ENCODE measurements at regions not wholly inside any gene's neighbourhood (a gene's known extent, or its start where the extent isn't known, plus 50 kb on each side); places are given as distances from the start of the nearest gene placed in this dataset.

GRCh38 chr3:144351011-144351410 lies 379.4 kb downstream of the DIPK2A start:
- no peaks in the 10 kb centered on the region for H3K4me1 ChIP-seq
- no peak overlapping the region for H3K27ac ChIP-seq
- intact Hi-C loops (cut with DNase I; ENCODE audit: low total_unique reads), result no loop called here
- TF ChIP-seq CTCF (IDR thresholded peaks at IDR 0.05) (no peak), POLR2A (IDR thresholded peaks at IDR 0.05) (no peak), POLR2AphosphoS5 (IDR thresholded peaks at IDR 0.05) (no peak)
- H3K27me3 ChIP-seq, result no peaks in the 10 kb centered on the region
- H3K36me3 ChIP-seq, result no peaks in the 10 kb centered on the region
- DNase-seq (ENCODE audit: low spot score in 2 of 2), result no peak
- no peak overlapping the region for H3K4me3 ChIP-seq
- H3K9me3 ChIP-seq, result no peaks in the 10 kb centered on the region

DNA sequence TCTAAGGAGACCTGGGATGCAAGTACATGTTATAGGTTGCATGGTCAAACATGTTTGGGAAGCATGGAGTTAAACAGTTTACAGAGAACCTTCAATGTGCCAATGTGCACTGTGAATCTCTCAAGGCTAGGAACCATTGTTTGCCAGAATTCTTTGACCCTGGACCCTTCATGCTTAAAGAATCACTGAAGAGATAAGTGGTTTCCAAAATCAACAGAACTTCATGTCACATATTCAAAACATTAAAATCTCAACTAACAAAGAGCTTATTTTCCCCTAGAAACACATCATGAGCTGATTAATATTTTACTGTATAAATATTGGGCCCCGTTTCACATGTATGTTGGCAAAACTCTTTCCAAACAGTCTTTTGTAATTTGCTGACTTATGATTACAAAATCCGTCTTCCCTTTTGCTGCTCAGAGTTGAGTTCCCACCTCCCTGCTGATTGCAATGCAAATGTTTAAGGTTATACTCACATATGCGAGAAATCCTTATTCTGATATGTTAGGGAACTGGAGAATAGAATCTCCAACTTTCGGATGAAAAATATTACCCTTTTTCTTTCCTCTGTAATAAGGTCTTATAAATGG lies 380.2 kb downstream of the DIPK2A start:
- TF ChIP-seq POLR2AphosphoS5 (IDR thresholded peaks at IDR 0.05) (no peak), POLR2A (IDR thresholded peaks at IDR 0.05) (no peak), CTCF (IDR thresholded peaks at IDR 0.05) (no peak)
- no peak overlapping the region for H3K4me3 ChIP-seq
- H3K36me3 ChIP-seq, result no peaks in the 10 kb centered on the region
- no peaks in the 10 kb centered on the region for H3K27me3 ChIP-seq
- H3K9me3 ChIP-seq, result no peaks in the 10 kb centered on the region
- intact Hi-C loops (cut with DNase I; ENCODE audit: low total_unique reads), result no loop called here
- DNase-seq (ENCODE audit: low spot score in 2 of 2), result no peak
- no peak overlapping the region for H3K27ac ChIP-seq
- no peaks in the 10 kb centered on the region for H3K4me1 ChIP-seq

- Histone ChIP-seq H3K9me3 (no peaks in the 10 kb centered on the region), H3K27me3 (no peaks in the 10 kb centered on the region), H3K4me3 (no peak overlapping the region), H3K36me3 (no peaks in the 10 kb centered on the region), H3K27ac (no peak overlapping the region), H3K4me1 (no peaks in the 10 kb centered on the region)
- intact Hi-C loops (cut with DNase I; ENCODE audit: low total_unique reads), result no loop called here
- TF ChIP-seq CTCF (IDR thresholded peaks at IDR 0.05) (no peak), POLR2AphosphoS5 (IDR thresholded peaks at IDR 0.05) (no peak), POLR2A (IDR thresholded peaks at IDR 0.05) (no peak)
- DNase-seq (ENCODE audit: low spot score in 2 of 2), result no peak
Observed at GRCh38 chr3:144358191-144358590, 386.6 kb downstream of the DIPK2A start.

DNA sequence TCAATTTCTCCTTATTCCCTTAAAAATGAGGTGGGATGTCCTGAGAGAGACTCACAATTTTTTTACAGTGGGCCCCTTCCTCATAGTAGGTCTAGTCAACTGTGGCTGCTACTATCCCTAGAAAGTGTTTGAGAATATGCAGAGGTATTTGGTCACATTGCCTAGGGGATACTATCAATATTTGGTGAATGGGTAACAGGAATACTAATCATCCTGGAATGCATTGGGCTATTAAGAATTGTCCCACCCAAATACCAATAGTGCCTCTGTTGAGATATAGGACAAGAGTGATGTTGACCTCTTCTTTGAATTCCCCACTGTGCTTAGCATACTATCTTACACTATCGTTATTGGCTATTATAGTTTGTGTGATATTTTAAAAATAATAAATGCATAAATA lies 389.4 kb downstream of the DIPK2A start:
- no peaks in the 10 kb centered on the region for H3K9me3 ChIP-seq
- no peaks in the 10 kb centered on the region for H3K27me3 ChIP-seq
- no peak for DNase-seq (ENCODE audit: low spot score in 2 of 2)
- H3K4me1 ChIP-seq, result no peaks in the 10 kb centered on the region
- H3K36me3 ChIP-seq, result no peaks in the 10 kb centered on the region
- no peak overlapping the region for H3K4me3 ChIP-seq
- intact Hi-C loops (cut with DNase I; ENCODE audit: low total_unique reads), result no loop called here
- no peak overlapping the region for H3K27ac ChIP-seq
- TF ChIP-seq CTCF (IDR thresholded peaks at IDR 0.05), result no peak
- TF ChIP-seq POLR2A (IDR thresholded peaks at IDR 0.05), result no peak
- no peak for TF ChIP-seq POLR2AphosphoS5 (IDR thresholded peaks at IDR 0.05)

DNA sequence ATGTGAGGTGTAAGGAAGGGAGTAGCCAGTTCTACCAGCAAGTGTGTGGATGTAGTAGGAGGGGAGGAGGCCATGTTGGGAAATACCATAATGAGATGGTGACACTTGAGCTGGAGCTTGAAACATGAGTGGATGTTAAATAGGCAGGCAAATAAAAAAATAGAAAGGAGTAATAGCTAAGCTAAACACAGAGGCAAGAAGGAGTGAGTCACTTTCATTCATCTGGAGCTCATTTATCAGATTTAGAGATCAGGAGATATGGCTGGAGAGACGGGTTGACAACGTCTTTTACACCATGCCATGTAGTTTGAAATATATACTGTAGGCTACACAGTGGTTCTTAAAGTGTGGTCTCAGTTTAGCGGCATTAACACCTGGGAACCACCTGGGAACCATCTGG lies 390.5 kb downstream of the DIPK2A start:
- Histone ChIP-seq H3K9me3 (peaks cover 0 to 2% of the 10 kb centered on the region in 2 donors), H3K4me1 (no peaks in the 10 kb centered on the region), H3K27ac (no peak overlapping the region), H3K36me3 (no peaks in the 10 kb centered on the region), H3K27me3 (no peaks in the 10 kb centered on the region), H3K4me3 (no peak overlapping the region)
- TF ChIP-seq POLR2AphosphoS5 (IDR thresholded peaks at IDR 0.05), result no peak
- no peak for TF ChIP-seq CTCF (IDR thresholded peaks at IDR 0.05)
- TF ChIP-seq POLR2A (IDR thresholded peaks at IDR 0.05), result no peak
- intact Hi-C loops (cut with DNase I; ENCODE audit: low total_unique reads), result no loop called here
- DNase-seq (ENCODE audit: low spot score in 2 of 2), result no peak

Data from breast epithelium (tissue), 4 donors.